ENCODE measurements at regions not wholly inside any gene's neighbourhood (a gene's known extent, or its start where the extent isn't known, plus 50 kb on each side); places are given as distances from the start of the nearest gene placed in this dataset.

- no peaks in the 10 kb centered on the region for H3K9me3 ChIP-seq (ENCODE audit: insufficient read depth, low read length, severe bottlenecking)
- no peaks in the 10 kb centered on the region for H4K20me1 ChIP-seq (ENCODE audit: insufficient read depth, low read length)
- no peak overlapping the region for H3K4me3 ChIP-seq (ENCODE audit: low read depth in 1 of 2, low read length in 2 of 2)
- H3K79me2 ChIP-seq (ENCODE audit: insufficient read depth, low read length), result no peaks in the 10 kb centered on the region
- no peak overlapping the region for H3K27ac ChIP-seq (ENCODE audit: low read length)
- no peak overlapping the region for H3K9ac ChIP-seq (ENCODE audit: low read depth, low read length)
- no peaks in the 10 kb centered on the region for H3K36me3 ChIP-seq (ENCODE audit: insufficient read depth, low read length)
- DNase-seq, result no peak
- TF ChIP-seq, protein P1, sequence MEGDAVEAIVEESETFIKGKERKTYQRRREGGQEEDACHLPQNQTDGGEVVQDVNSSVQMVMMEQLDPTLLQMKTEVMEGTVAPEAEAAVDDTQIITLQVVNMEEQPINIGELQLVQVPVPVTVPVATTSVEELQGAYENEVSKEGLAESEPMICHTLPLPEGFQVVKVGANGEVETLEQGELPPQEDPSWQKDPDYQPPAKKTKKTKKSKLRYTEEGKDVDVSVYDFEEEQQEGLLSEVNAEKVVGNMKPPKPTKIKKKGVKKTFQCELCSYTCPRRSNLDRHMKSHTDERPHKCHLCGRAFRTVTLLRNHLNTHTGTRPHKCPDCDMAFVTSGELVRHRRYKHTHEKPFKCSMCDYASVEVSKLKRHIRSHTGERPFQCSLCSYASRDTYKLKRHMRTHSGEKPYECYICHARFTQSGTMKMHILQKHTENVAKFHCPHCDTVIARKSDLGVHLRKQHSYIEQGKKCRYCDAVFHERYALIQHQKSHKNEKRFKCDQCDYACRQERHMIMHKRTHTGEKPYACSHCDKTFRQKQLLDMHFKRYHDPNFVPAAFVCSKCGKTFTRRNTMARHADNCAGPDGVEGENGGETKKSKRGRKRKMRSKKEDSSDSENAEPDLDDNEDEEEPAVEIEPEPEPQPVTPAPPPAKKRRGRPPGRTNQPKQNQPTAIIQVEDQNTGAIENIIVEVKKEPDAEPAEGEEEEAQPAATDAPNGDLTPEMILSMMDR (IDR thresholded peaks at IDR 0.05; ENCODE audit: borderline replicate concordance, extremely low read depth, low read length, poor library complexity, severe bottlenecking), result no peak
- TF ChIP-seq EZH2 (IDR thresholded peaks at IDR 0.05; ENCODE audit: borderline replicate concordance, low read depth, low read length, severe bottlenecking), result no peak
- no peak for ATAC-seq (ENCODE audit: insufficient read depth, low read depth)
- H3K4me2 ChIP-seq (ENCODE audit: insufficient read depth, low read length), result no peak overlapping the region
- H3K4me1 ChIP-seq (ENCODE audit: insufficient read depth, low read length), result no peaks in the 10 kb centered on the region
- no peak overlapping the region for H2AFZ ChIP-seq (ENCODE audit: low read depth, low read length)
- H3K27me3 ChIP-seq (ENCODE audit: insufficient read depth, low read length, poor library complexity), result no peaks in the 10 kb centered on the region
Measured at GRCh38 chr6:133610227-133610840, 278.6 kb upstream of the TCF21 start.

DNA sequence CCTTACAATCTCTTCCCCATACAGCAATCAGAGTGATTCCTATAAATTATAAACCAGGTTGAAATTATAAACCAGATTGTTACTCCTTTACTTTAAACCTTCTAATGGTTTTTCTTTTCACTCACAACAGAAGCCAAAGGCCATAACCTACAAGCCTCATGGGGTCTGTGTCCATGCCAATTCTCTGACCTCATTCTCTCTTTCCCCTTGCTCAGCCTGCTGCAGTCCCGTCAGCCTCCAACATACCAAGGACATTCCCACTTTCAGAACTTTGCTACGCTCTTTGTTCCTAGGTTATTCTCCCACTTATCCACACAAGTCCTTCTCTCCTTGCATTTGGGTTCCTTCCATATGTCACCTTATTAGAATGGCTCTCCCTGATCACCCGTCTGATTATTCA is 277.9 kb upstream of the TCF21 start:
- H3K4me3 ChIP-seq (ENCODE audit: low read depth in 1 of 2, low read length in 2 of 2), result no peak overlapping the region
- ATAC-seq (ENCODE audit: insufficient read depth, low read depth), result no peak
- H3K9me3 ChIP-seq (ENCODE audit: insufficient read depth, low read length, severe bottlenecking), result no peaks in the 10 kb centered on the region
- no peak for DNase-seq
- H2AFZ ChIP-seq (ENCODE audit: low read depth, low read length), result no peak overlapping the region
- H3K27ac ChIP-seq (ENCODE audit: low read length), result no peak overlapping the region
- no peaks in the 10 kb centered on the region for H3K4me1 ChIP-seq (ENCODE audit: insufficient read depth, low read length)
- H3K9ac ChIP-seq (ENCODE audit: low read depth, low read length), result no peak overlapping the region
- H3K27me3 ChIP-seq (ENCODE audit: insufficient read depth, low read length, poor library complexity), result no peaks in the 10 kb centered on the region
- no peaks in the 10 kb centered on the region for H3K36me3 ChIP-seq (ENCODE audit: insufficient read depth, low read length)
- no peaks in the 10 kb centered on the region for H3K79me2 ChIP-seq (ENCODE audit: insufficient read depth, low read length)
- H3K4me2 ChIP-seq (ENCODE audit: insufficient read depth, low read length), result no peak overlapping the region
- no peak for TF ChIP-seq EZH2 (IDR thresholded peaks at IDR 0.05; ENCODE audit: borderline replicate concordance, low read depth, low read length, severe bottlenecking)
- TF ChIP-seq, protein P1 (IDR thresholded peaks at IDR 0.05; ENCODE audit: borderline replicate concordance, extremely low read depth, low read length, poor library complexity, severe bottlenecking), result no peak
- no peaks in the 10 kb centered on the region for H4K20me1 ChIP-seq (ENCODE audit: insufficient read depth, low read length)

DNA sequence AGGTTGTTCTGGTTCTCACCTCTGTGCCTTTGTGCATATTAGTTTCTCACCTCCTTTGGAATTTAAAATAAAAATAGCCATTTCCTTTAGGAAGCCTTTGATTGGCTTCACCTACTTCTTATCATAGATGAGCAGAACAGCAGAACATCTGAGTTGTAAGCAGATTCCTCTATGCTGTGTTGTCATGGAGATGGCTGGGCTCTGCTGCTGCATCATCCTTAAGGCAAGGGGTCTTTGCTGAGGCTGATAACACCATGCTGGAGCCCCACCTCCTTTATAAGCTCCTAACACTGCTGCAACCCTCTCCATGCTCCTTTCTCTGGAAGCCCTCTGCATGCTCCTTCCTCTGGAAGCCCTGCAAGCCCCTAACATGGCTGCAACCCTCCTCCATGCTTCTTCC is 276.5 kb upstream of the TCF21 start:
- Histone ChIP-seq H3K4me1 (ENCODE audit: insufficient read depth, low read length) (no peaks in the 10 kb centered on the region), H2AFZ (ENCODE audit: low read depth, low read length) (no peak overlapping the region), H3K9ac (ENCODE audit: low read depth, low read length) (no peak overlapping the region), H3K27ac (ENCODE audit: low read length) (no peak overlapping the region), H3K9me3 (ENCODE audit: insufficient read depth, low read length, severe bottlenecking) (no peaks in the 10 kb centered on the region), H4K20me1 (ENCODE audit: insufficient read depth, low read length) (no peaks in the 10 kb centered on the region), H3K4me3 (ENCODE audit: low read depth in 1 of 2, low read length in 2 of 2) (no peak overlapping the region), H3K36me3 (ENCODE audit: insufficient read depth, low read length) (no peaks in the 10 kb centered on the region), H3K79me2 (ENCODE audit: insufficient read depth, low read length) (no peaks in the 10 kb centered on the region), H3K27me3 (ENCODE audit: insufficient read depth, low read length, poor library complexity) (no peaks in the 10 kb centered on the region), H3K4me2 (ENCODE audit: insufficient read depth, low read length) (no peak overlapping the region)
- TF ChIP-seq, protein P1 (IDR thresholded peaks at IDR 0.05; ENCODE audit: borderline replicate concordance, extremely low read depth, low read length, poor library complexity, severe bottlenecking), result no peak
- no peak for TF ChIP-seq EZH2 (IDR thresholded peaks at IDR 0.05; ENCODE audit: borderline replicate concordance, low read depth, low read length, severe bottlenecking)
- ATAC-seq (ENCODE audit: insufficient read depth, low read depth), result no peak
- no peak for DNase-seq

Measured in DND-41 (cell line).